Nephron (organoid): ENCODE measurements at regions not wholly inside any gene's neighbourhood (a gene's known extent, or its start where the extent isn't known, plus 50 kb on each side); places are given as distances from the start of the nearest gene placed in this dataset.
A peak's percentile ranks its signal among the peaks of the same experiment; 100 is the strongest.

Source experiments
- H3K27ac Mint-ChIP-seq, 3 experiments: 2 replicates each; pipeline ENCODE4 v1.8.0; 2020; ENCODE audit warnings: mixed read lengths in 3 of 3, mild to moderate bottlenecking in 2 of 3, moderate library complexity in 1 of 3
- H3K27me3 Mint-ChIP-seq: 2 replicates; pipeline ENCODE4 v1.8.0; 2021; ENCODE audit warnings: low read depth, mild to moderate bottlenecking, moderate library complexity, mixed read lengths
- H3K36me3 Mint-ChIP-seq: 2 replicates; pipeline ENCODE4 v1.8.0; 2020; ENCODE audit warnings: low read depth, mixed read lengths
- H3K4me1 Mint-ChIP-seq: 2 replicates; pipeline ENCODE4 v1.8.0; 2020; ENCODE audit warnings: mixed read lengths
- H3K4me3 Mint-ChIP-seq, 3 experiments: 2 replicates each; pipeline ENCODE4 v1.8.0; 2020; ENCODE audit warnings: mild to moderate bottlenecking in 3 of 3, mixed read lengths in 3 of 3, moderate library complexity in 2 of 3
- H3K9me3 Mint-ChIP-seq: 2 replicates; pipeline ENCODE4 v1.8.0; 2020; ENCODE audit warnings: mixed read lengths
- TF ChIP-seq, protein P1 (sequence below), 3 experiments: fragments of 200-600 bp; sonication (generic); IDR thresholded peaks; one replicate each; pipeline ENCODE4 v1.5.0; 2021; ENCODE audit warnings: antibody characterized with exemption in 3 of 3; ENCODE audit not compliant: unreplicated experiment in 3 of 3

DNA sequence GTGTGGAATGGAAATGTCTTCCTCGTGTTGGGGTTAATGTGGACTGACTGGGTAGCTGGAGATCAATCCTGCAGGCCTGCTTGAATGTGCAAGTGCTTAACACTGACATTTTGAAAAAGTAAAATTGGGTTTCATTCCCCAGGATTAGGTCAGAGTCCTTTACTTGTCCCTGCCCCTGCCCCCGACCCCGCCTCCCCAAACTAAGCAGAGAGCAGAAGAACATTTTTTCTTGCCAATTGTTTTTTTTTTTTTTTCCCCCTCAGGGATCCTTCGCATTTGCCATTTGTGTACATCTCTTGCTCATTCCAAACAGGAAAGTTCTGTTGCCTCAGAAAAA lies 147.0 kb upstream of the NR2F2 start:
- TF ChIP-seq, protein P1, sequence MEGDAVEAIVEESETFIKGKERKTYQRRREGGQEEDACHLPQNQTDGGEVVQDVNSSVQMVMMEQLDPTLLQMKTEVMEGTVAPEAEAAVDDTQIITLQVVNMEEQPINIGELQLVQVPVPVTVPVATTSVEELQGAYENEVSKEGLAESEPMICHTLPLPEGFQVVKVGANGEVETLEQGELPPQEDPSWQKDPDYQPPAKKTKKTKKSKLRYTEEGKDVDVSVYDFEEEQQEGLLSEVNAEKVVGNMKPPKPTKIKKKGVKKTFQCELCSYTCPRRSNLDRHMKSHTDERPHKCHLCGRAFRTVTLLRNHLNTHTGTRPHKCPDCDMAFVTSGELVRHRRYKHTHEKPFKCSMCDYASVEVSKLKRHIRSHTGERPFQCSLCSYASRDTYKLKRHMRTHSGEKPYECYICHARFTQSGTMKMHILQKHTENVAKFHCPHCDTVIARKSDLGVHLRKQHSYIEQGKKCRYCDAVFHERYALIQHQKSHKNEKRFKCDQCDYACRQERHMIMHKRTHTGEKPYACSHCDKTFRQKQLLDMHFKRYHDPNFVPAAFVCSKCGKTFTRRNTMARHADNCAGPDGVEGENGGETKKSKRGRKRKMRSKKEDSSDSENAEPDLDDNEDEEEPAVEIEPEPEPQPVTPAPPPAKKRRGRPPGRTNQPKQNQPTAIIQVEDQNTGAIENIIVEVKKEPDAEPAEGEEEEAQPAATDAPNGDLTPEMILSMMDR (IDR thresholded peaks at IDR 0.05; ENCODE audit: unreplicated experiment in 3 of 3), result no peak
- peak overlapping the region; percentile 86 to 95 (median 88) for H3K27ac Mint-ChIP-seq
- H3K36me3 Mint-ChIP-seq, result peaks cover 18% of the 10 kb centered on the region
- no peaks in the 10 kb centered on the region for H3K9me3 Mint-ChIP-seq
- no peak overlapping the region for H3K4me3 Mint-ChIP-seq
- H3K27me3 Mint-ChIP-seq, result peaks cover 3% of the 10 kb centered on the region
- H3K4me1 Mint-ChIP-seq, result peaks cover 82% of the 10 kb centered on the region

DNA sequence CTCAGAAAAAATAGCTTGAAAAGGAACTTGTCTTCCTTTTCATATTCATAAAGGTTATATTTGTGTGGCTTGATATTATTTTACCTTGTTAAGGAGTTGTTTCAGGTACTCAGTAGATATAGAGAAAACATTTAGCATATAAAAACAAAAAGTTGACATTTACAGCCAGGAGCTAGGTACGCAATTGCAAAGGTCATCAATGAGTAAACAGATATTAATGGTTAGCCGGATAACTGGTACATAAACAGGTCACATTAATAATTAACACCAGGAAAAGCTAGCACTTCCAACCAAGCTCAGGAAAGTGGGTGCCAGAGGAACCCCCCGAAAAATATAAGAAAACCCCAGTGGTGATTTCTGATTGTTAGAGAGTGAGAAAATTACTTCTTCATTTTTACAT lies 146.6 kb upstream of the NR2F2 start:
- H3K36me3 Mint-ChIP-seq, result peaks cover 17% of the 10 kb centered on the region
- no peak overlapping the region for H3K4me3 Mint-ChIP-seq
- peaks cover 3% of the 10 kb centered on the region for H3K27me3 Mint-ChIP-seq

DNA sequence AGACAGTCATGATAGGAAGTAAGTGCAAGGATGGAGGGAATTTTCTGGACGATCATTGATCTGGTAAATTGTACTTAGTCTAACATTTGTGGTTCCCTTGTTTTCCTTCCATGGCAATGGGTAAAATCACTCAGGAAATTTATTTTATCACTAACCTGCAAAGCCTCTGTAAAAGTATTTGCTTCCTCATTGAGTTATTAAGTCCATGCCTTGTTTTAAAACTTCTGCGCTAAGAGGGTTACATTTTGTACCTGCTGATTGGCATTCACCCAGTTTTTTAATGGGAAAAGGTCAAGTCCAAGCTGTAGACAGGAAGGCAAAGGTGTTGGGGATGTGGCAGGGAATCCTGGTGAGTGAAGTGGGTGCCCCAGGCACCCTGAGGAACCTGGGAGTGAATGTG lies 146.2 kb upstream of the NR2F2 start:
- TF ChIP-seq, protein P1 (IDR thresholded peaks at IDR 0.05; ENCODE audit: unreplicated experiment in 3 of 3), result no peak
- no peaks in the 10 kb centered on the region for H3K9me3 Mint-ChIP-seq
- H3K4me3 Mint-ChIP-seq, result no peak overlapping the region
- H3K27ac Mint-ChIP-seq, result peak overlapping the region; percentile 86 to 95 (median 88)
- H3K36me3 Mint-ChIP-seq, result peaks cover 14% of the 10 kb centered on the region
- H3K27me3 Mint-ChIP-seq, result peaks cover 3% of the 10 kb centered on the region
- peaks cover 81% of the 10 kb centered on the region for H3K4me1 Mint-ChIP-seq

More for the DNA sequence above, 146.6 kb upstream of the NR2F2 start:
- H3K27ac Mint-ChIP-seq, result peak overlapping the region; percentile 86 to 95 (median 88)
- no peaks in the 10 kb centered on the region for H3K9me3 Mint-ChIP-seq
- H3K4me1 Mint-ChIP-seq, result peaks cover 81% of the 10 kb centered on the region
- TF ChIP-seq, protein P1 (IDR thresholded peaks at IDR 0.05; ENCODE audit: unreplicated experiment in 3 of 3), result no peak

DNA sequence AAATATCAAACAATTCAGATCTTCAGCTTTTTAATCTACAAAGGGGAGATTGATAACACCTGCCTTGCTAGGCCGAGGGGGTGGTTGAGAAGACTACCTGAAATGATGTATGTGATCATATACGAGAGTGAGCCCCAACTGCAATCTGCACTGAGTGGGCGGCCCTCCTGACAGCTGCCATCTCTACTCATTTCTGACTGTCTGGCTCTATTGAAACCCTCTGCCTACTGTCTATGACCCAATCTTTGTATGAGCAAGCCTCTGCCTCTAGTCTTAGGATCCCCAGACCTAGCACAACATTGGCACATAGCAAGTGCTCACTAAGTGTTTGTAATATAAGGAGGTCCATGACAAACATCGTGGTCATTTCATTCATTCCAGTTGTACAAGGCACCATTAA lies 144.4 kb upstream of the NR2F2 start:
- no peaks in the 10 kb centered on the region for H3K9me3 Mint-ChIP-seq
- H3K27me3 Mint-ChIP-seq, result peaks cover 3% of the 10 kb centered on the region
- H3K4me3 Mint-ChIP-seq, result no peak overlapping the region
- TF ChIP-seq, protein P1 (IDR thresholded peaks at IDR 0.05; ENCODE audit: unreplicated experiment in 3 of 3), result no peak
- peaks cover 68% of the 10 kb centered on the region for H3K4me1 Mint-ChIP-seq
- H3K27ac Mint-ChIP-seq, result peak overlapping the region; percentile 86 to 95 (median 88)
- peaks cover 17% of the 10 kb centered on the region for H3K36me3 Mint-ChIP-seq

DNA sequence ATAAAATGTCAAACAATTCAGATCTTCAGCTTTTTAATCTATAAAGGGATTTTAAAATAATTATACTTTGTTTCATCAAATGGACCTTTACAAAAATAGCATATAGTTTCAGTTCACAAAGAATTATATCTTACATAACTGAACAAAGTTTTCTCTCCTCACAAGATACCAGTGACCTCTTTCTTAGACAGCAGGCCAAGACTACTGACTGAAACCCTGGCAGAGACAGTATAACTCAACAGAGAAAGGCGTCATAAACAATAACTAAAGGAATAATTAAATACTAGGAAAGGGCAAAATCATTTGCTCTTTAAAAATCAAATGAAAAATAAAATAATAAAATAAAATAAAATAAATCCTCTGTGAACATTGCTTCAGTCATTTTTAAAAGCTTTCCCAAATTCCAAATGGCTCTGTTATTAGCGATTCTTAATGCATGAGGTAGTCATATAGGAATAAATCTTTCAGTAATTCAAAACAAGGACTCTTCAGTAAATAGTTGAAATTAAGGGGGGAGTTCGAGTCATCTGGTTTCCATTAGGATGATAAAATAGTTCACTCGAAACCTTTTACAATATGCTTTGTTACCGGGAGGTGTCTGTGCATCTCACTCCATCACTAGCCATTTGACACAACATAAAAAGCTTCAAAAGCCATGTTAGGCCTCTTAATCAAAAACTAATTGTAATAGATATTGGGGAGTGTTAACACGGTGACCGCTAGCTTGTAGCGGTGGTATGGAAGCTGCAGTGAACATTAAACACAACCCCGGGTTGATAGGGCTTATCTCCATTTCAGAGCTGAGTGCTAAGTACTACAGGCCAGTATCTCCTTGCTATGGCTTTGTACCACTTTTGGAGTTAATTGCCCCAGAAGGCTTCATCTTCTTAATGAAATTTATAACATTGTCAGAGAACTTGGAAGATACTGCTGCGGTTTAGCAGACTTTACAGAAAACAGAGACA lies 142.9 kb upstream of the NR2F2 start:
- peaks cover 24% of the 10 kb centered on the region for H3K36me3 Mint-ChIP-seq
- H3K27ac Mint-ChIP-seq, result peak overlapping the region; percentile 83 to 95 (median 95)
- TF ChIP-seq, protein P1 (IDR thresholded peaks at IDR 0.05; ENCODE audit: unreplicated experiment in 3 of 3), result no peak
- peaks cover 3% of the 10 kb centered on the region for H3K27me3 Mint-ChIP-seq
- H3K9me3 Mint-ChIP-seq, result no peaks in the 10 kb centered on the region
- H3K4me3 Mint-ChIP-seq, result no peak overlapping the region
- H3K4me1 Mint-ChIP-seq, result peaks cover 53% of the 10 kb centered on the region
